SH-SY5Y (cell line): ENCODE measurements at regions not wholly inside any gene's neighbourhood (a gene's known extent, or its start where the extent isn't known, plus 50 kb on each side); places are given as distances from the start of the nearest gene placed in this dataset.

Experiments
- GATA2 ChIP-seq: IDR thresholded peaks from 2 replicates; pipeline ENCODE4 v1.6.1; 2011; ENCODE audit warnings: mild to moderate bottlenecking, low read depth, low read length
- GATA3 ChIP-seq: IDR thresholded peaks from 2 replicates; pipeline ENCODE4 v1.6.1; 2011; ENCODE audit warnings: low read depth, mild to moderate bottlenecking, low read length, moderate library complexity

GRCh38 chr1:187985145-187985896, 1156.6 kb downstream of the PLA2G4A start:
- no peak for TF ChIP-seq GATA2
- no peak for TF ChIP-seq GATA3
